HG03159 (cell line): ENCODE measurements at regions not wholly inside any gene's neighbourhood (a gene's known extent, or its start where the extent isn't known, plus 50 kb on each side); places are given as distances from the start of the nearest gene placed in this dataset.
"Not testable (repeated sequence)": the region's sequence is repeated elsewhere in the genome, so short reads cannot be mapped to it uniquely, and the experiment has no call there.

Experiments
- ATAC-seq: cut with Tn5 transposase; IDR thresholded peaks from one replicate; pipeline ENCODE4 v1.9.1; 2021; ENCODE audit warnings: mild to moderate bottlenecking, moderate library complexity; ENCODE audit not compliant: unreplicated experiment

DNA sequence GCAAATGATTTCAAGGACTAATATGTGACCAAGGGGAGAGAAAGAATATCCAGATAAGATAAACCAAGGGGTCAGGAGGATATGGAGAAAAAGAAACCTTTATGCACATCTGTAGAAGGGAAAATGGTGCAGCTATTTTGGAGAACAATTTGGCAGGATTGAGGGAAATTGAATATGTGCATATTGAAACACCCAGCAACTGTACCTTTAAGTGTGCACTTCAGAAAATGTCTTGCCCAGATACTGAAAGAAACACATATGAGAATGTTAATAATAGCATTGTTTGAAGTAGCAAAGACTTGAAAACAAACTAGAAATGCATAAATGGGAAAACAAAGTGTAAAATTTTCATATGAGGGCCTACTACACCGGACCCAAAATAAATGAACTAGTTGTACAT is 599.6 kb downstream of the PSAT1 start:
- no peak for ATAC-seq

DNA sequence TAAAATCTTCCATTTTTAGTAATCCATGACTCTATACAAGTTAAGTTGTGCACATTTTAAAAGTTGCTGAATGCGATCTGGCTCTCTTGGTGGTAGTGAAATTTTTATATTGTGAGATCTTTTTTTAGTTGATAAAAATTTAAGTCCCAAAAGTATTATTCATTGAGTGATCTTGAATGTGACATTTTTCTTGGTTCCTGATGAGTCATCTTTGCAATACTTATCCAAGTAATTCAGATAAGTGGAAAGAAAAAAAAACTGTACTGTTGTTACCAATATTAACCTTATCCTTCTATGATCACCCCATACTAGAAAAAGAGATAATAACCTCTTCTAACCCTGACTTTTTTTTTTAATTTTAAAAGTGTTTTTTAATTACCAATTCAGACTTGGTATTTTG is 601.3 kb downstream of the PSAT1 start:
- no peak for ATAC-seq

GRCh38 chr9:78899006-78899405 is 602.1 kb downstream of the PSAT1 start:
- no peak for ATAC-seq

DNA sequence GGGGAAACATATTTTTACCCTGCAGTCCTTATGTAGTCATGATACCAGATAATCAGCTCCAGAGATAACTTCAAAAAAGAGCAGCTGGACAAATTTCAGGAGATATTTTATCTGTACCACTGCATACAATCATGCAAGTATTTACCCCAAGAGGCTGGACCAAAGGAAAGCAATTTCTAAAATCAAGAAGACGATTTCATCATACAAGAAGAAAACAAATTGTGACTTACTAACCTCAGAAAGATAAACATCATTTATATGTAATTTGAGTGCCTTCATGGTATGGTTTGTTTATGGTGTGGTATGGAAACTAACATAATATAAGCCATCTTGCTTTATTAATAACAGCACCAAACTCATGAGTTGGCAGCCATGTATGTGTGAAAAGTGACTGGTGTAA is 603.6 kb downstream of the PSAT1 start:
- ATAC-seq = no peak

DNA sequence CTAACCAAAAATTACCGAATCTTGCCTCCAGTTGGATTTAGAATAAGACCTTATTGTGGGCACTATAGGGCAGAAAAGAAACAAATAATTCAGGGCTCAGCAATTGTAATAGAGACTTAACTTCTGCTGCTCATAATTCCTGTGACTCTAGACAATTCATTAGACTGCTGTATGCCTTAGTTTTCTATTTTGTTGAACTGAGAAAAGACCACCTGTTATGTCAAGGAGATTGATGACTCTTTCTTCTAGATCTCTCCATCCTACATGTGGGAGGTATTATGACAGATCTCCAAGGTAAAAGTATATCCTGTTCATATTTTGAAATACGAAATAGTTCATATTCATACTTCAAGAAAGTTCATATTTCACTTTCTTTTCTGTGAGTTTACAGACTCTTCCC is 605.1 kb downstream of the PSAT1 start:
- no peak for ATAC-seq

DNA sequence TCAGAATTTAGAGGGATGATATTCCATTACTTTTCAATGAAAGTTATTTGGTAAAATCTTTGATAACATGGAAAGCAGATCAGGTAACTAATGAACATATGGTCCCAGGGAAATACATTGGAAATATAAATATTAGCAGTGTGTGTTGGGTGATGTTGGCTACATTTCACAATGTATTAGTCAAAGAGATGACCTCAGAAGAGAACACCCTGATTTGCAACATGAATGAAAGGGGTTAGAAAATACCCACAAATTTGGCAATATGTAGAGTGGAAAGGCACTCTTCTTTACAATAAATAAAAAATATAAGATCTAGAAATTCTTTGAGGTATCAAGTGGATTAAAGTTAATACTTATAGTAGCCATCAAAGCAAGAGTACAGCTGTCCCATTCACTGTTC is 606.7 kb downstream of the PSAT1 start:
- ATAC-seq = no peak

DNA sequence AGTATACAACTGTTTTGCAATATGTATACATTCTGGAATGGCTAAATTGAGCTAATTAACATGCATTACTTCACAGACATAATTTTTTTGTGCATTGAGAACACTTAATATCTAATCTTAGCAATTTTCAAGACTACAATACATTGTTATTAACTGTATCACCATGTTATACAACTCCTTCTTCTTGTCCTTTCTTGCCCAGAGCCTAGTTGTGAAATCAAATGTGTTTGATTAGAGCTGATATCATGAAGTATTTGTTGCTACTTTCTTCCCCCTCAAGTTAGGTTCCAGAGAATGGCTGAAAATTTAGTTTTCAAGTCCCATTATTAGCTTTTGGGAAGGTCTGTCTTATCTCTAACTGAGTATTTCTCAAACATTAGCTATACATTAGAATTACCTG is 607.8 kb downstream of the PSAT1 start:
- no peak for ATAC-seq

DNA sequence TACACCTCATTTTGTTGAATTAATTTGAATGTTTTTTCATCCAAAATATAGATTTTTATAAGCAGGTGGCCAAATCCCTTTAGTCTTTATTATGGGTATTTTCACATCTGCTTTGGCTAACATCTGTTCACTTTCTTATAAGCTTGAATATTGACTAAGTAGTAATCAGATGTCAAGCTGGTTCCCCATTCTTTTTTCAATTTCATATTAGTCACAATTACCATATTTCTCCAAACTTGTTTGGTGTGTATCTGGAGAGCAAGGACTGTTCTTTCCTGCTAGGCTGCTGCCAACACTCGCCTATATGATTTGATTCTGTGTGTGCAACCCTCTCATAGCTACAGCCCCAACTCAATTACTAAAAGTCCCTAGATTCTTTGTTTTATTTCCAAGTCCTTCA is 608.5 kb downstream of the PSAT1 start:
- ATAC-seq = no peak

- ATAC-seq = no peak
Measured at GRCh38 chr9:78905986-78906755, 609.2 kb downstream of the PSAT1 start.

- ATAC-seq = no peak
Measured at GRCh38 chr9:78909566-78909965, 612.6 kb downstream of the PSAT1 start.

DNA sequence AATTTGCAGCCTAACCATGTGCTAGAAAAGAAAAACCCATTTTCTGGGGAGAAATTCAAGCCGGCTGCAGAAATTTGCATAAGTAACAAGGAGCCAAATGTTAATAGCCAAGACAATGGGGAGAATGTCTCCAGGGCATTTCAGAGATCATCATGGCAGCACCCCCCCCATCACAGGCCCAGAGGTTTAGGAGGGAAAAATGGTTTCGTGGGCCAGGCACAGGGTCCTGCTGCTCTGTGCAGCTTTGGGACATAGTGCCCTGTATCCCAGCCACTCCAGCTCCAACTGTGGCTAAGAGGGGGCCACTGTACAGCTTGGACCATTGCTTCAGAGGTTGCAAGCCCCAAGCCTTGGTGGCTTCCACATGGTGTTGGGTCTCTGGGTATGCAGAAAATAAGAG is 620.0 kb downstream of the PSAT1 start:
- not testable (repeated sequence) for ATAC-seq

- no peak for ATAC-seq
Measured at GRCh38 chr9:78918976-78919375, 622.1 kb downstream of the PSAT1 start.

DNA sequence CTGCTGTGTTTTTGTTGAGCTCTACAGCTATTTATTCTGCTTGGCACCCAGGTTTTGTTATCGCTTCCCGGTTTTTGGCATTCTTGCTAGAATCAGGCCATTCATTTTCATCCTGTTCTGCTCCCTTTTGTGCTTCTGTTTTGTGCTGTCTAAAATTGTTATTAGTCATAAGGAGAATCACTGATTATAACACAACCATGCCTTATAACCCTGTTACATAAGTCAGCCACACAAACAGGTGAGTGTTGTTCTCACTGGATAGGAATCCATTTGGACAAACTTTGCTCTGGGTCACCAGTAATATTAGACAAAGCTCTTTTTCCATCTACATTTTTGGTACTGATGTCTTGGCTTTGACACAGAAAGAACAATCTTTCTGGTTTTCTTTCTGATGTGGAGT is 622.8 kb downstream of the PSAT1 start:
- ATAC-seq = no peak

DNA sequence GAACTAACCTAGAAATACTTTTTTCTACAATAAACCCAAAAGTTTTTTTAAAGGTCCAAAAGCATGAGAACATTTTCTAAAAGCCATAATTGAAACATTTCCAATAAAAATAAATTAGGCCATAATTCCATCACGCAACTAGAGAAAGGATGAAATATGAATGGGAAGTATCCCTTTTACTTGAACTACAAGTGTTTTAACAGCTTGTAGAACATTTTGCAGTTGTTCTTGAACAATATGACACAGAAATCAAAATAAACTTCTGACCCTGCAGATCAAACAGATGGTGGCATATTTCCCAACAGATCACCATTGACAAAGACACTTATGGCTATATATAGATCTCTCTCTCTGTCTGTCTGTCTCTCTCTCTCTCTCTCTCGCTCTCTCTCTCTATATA is 624.4 kb downstream of the PSAT1 start:
- no peak for ATAC-seq

GRCh38 chr9:78923966-78924659 is 627.2 kb downstream of the PSAT1 start:
- no peak for ATAC-seq

DNA sequence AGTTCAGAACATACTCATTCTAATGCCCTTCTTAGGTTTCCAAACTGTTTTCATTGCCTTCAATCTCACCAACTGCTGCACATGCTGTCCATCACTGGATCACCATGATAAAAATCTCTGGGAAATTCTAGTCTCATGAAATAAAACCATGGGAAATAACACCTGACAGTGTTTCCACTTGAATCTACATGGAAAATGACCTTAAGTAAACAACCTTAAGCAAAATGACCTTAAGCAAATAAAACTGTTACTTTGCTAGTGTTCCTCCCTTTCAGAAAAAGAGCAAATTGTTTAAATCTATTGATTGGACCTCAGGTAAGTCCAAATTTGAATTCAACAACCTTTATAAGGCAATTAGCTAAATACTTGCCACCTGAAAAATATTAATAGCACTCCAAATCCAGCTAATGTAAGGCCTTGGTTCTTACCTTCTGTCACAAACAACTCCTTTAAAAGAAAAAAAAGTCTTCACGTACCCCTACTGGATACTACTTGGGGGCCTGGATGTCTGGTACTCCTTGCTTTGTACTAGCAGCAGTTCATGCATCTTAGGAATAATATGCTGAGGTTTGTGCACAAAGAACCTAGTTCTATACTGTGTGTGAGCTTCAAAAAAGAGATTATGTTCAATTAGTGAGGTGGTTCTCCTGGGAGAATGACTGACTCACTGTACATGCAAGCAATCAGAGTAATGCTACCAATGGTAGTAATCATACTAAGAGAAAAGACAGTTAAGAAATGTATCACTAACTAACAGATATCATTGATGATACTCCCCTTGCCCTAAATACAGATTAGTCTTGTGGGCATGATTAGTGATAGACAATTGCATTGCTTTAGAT is 630.4 kb downstream of the PSAT1 start:
- ATAC-seq = no peak

DNA sequence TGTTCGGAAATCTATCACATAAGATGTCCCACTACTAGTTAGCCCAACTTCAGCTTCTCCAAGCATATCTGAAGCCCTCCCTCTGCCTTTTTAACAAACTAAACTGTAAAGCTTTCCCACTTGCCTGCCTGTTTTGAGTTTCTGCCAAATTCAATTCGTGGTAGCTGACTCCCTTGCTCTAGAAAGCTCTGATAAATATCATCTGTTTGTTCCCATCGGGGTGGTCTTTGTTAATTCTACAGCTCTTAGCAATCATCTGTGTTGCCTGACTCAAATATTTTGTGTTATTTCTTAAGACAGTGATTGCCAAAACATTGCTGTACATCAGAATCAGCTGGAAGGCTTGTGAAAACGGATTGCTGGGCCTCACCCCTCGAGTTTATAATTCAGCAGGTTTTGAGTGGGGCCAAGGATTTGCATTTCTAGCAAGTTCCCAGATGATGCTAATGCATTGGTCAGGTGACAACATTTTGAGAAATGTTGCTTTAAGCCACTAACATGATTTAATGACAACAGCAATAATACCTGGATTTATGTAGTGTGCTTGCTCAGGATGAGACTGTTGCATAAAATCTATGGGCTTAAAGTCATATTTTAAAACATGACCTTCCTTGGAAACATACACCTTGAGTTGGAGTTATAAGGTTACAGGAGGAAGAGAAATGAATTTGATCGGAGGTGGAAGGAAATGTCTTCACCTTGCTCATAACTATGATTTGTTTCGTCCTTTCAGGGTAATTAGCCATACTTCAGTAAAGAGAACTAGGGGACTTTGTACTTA is 631.9 kb downstream of the PSAT1 start:
- no peak for ATAC-seq

GRCh38 chr9:78930281-78930680 is 633.4 kb downstream of the PSAT1 start:
- ATAC-seq = no peak

DNA sequence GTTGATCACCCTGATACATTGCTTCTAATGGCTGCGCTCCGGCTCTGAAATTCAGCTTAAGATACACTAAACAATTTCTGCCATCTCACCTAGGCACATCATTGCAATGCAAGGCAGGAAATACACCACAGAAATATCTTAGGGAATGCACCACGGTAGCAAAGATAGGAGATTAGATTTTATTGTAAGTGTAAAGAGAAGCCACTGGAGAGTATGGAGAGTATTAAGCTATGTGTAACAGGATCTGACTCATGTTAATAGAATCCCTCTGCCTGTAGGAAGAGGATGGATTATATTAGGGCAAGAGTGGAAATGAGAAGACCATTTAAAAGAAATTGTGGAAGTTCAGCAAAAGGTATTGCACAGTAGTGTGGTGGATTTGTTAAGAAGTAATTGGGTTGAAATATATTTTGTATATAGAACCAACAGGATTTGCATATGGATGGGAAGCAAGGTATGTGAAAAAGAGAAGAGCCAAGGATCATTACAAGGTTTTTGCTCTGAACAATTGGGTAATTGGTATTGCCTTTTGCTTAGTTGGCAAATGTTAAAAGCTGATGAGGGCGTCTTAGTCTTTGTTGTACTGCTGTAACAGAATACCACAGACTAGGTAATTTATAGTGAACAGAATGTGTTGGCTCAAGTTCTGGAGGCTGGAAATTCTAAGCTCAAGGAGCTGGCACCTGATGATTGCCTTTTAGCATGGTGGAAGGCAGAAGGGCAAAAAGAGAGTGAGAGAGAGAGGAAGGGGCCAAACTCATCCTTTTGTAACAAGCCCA is 636.1 kb downstream of the PSAT1 start:
- no peak for ATAC-seq

GRCh38 chr9:78934880-78935279 is 636.9 kb upstream of the TLE4 start:
- ATAC-seq = no peak
